ENCODE measurements at regions not wholly inside any gene's neighbourhood (a gene's known extent, or its start where the extent isn't known, plus 50 kb on each side); places are given as distances from the start of the nearest gene placed in this dataset.
A peak's percentile ranks its signal among the peaks of the same experiment; 100 is the strongest.
"Not testable (repeated sequence)": the region's sequence is repeated elsewhere in the genome, so short reads cannot be mapped to it uniquely, and the experiment has no call there.

- DNase-seq (ENCODE audit: low spot score) (no peak), ATAC-seq (no peak)
Measured at GRCh38 chr16:22705799-22706198, 108.2 kb upstream of the HS3ST2 start.

- ATAC-seq (no peak), DNase-seq (ENCODE audit: low spot score) (no peak)
Measured at GRCh38 chr16:22710326-22710725, 103.6 kb upstream of the HS3ST2 start.

GRCh38 chr16:22711847-22712246, 102.1 kb upstream of the HS3ST2 start:
- no peak for ATAC-seq
- DNase-seq (ENCODE audit: low spot score) = no peak

GRCh38 chr16:22712471-22712870, 101.5 kb upstream of the HS3ST2 start:
- DNase-seq (ENCODE audit: low spot score) (no peak), ATAC-seq (no peak)

- not testable (repeated sequence) for DNase-seq (ENCODE audit: low spot score); ATAC-seq
Measured at GRCh38 chr16:22718598-22718997, 95.4 kb upstream of the HS3ST2 start.

- DNase-seq (ENCODE audit: low spot score) (no peak), ATAC-seq (no peak)
Measured at GRCh38 chr16:22719945-22720344, 94.0 kb upstream of the HS3ST2 start.

DNA sequence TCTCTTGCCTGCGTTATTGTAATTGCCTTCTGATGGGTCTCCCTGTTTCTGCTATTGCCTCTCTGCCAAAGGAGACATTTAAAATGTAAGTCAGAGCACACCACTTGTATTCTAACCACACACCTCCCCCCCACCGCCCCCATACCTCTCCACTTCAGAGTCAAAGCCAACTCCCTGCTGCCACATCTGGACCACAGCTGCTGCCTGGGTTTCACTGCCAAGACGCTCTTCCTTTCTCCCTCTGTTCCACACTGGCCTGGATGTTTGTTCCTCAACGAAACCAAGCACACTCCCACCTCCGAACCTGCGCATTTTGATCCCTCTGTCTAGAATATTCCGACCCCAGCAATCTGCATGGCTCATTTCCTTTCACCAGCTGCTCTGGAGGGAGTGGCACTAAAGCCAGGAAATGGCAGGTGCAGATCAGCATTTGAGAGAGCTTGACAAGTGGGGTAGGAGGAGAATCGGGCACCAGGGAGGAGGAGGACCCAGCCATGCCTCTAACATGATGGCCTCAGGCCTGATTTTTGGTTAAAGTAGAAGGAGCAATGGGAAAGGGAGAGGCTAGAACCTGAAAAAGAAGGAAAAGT, 92.4 kb upstream of the HS3ST2 start:
- DNase-seq (ENCODE audit: low spot score) = no peak

GRCh38 chr16:22722551-22723541, 91.1 kb upstream of the HS3ST2 start:
- DNase-seq (ENCODE audit: low spot score); ATAC-seq: not testable (repeated sequence)

More for the DNA sequence above, 92.4 kb upstream of the HS3ST2 start:
- no peak for ATAC-seq

DNA sequence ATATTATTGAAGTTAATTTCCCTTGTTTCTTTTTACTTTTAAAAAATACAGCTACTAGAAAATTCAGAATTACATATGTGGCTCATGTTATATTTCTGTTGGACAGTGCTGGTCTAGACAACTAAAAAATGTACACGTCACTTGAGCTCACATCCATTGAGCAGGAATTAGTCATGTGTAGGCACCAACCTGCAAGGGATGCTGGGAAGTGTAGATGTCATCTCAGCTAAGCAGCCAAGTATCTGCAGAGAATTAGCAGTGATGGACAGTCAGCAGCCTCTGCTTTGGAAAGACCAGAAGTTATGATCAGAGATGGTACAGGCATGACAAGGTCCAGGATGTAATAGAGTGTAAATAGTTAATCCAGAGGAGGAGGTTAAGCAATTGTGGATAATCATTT, 87.1 kb upstream of the HS3ST2 start:
- DNase-seq (ENCODE audit: low spot score) (no peak), ATAC-seq (no peak)

DNA sequence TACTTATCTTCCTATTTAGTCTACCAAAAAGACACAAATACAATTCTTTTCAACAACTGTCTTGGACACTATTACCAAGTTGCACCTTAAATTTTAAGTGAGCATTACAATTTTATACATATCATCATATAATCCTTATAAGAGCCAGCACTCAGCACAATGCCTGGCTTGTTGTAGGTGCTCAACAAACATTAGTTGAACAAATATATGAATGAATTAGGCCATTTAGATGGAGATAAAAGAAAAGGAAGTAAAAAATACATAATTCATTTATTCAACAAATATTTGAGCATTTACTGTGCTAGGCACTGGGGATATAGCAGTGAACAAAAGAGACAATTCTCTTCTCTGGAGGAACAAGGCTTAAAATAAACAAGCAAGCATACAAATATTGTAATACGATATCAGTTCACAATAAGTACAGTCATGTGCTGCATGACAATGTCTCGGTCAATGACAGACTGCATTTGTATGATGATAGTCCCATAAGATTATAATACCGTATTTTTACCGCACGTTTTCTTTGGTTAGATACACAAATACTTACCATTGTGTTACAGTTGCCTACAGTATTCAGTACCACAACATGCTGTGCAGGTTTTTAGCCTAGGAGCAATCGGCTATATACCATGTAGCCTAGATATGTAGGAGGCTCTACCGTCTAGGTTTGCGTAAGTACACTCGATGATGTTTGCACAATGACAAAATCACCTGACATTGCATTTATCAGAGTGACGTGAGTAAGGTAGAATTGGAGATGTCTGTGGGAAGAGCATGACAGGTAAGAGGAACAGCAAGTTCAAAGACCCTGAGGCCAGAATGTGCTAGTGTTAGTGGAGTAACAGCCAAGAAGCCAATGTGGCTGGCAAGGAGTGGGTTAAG, 86.4 kb upstream of the HS3ST2 start:
- ATAC-seq (no peak), DNase-seq (ENCODE audit: low spot score) (no peak)

- DNase-seq (ENCODE audit: low spot score) (no peak), ATAC-seq (peak; percentile 40)
Measured at GRCh38 chr16:22728167-22728836, 85.7 kb upstream of the HS3ST2 start.

- DNase-seq (ENCODE audit: low spot score) (no peak), ATAC-seq (no peak)
Measured at GRCh38 chr16:22732400-22732799, 81.6 kb upstream of the HS3ST2 start.

- ATAC-seq = no peak
- no peak for DNase-seq (ENCODE audit: low spot score)
Measured at GRCh38 chr16:22732959-22733358, 81.0 kb upstream of the HS3ST2 start.

GRCh38 chr16:22734368-22734767, 79.6 kb upstream of the HS3ST2 start:
- DNase-seq (ENCODE audit: low spot score) (no peak), ATAC-seq (no peak)

GRCh38 chr16:22736791-22737190, 77.2 kb upstream of the HS3ST2 start:
- DNase-seq (ENCODE audit: low spot score) (no peak), ATAC-seq (no peak)

- DNase-seq (ENCODE audit: low spot score) (no peak), ATAC-seq (peak; percentile 23)
Measured at GRCh38 chr16:22739077-22739476, 74.9 kb upstream of the HS3ST2 start.

DNA sequence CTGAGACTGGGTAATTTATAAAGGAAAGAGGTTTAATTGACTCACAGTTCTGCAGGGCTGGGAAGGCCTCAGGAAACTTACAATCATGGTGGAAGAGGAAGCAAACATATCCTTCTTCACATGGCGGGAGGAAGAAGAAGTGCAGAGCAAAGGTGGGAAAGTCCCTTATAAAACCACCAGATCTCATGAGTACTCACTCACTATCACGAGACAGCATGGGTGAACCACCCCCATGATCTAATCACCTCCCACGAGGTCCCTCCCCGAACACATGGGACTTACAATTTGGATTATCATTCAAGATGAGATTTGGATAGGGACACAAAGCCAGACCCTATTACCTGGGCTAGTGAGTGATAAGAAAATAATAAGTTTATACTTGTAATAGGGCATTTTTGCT, 70.6 kb upstream of the HS3ST2 start:
- DNase-seq (ENCODE audit: low spot score) = no peak
- no peak for ATAC-seq

GRCh38 chr16:22751104-22751667, 62.8 kb upstream of the HS3ST2 start:
- DNase-seq (ENCODE audit: low spot score) (no peak), ATAC-seq (no peak)

GRCh38 chr16:22751685-22752084, 62.3 kb upstream of the HS3ST2 start:
- ATAC-seq (no peak), DNase-seq (ENCODE audit: low spot score) (no peak)

GRCh38 chr16:22753451-22753850, 60.5 kb upstream of the HS3ST2 start:
- DNase-seq (ENCODE audit: low spot score) (no peak), ATAC-seq (no peak)

Data from left lobe of liver (tissue), 2 donors.